Stimulated activated memory B cell treated with anti-CD40 and anti-IgM and Interleukin-4, amounts not matched to agents 10 μg/mL and 1 μg/mL and 100 μg/mL, for 72 hours (primary cell): ENCODE measurements at regions not wholly inside any gene's neighbourhood (a gene's known extent, or its start where the extent isn't known, plus 50 kb on each side); places are given as distances from the start of the nearest gene placed in this dataset.
"Not testable (repeated sequence)": the region's sequence is repeated elsewhere in the genome, so short reads cannot be mapped to it uniquely, and the experiment has no call there.

ENCODE experiments used
- ATAC-seq: fragments of 150-1000 bp; cut with Tn5 transposase; 2 replicates; pipeline ENCODE4 v1.10.0; 2021
- H3K27ac Mint-ChIP-seq: one replicate; pipeline ENCODE4 v1.8.0; 2022; ENCODE audit warnings: mild to moderate bottlenecking, mixed read lengths
- H3K27me3 Mint-ChIP-seq: one replicate; pipeline ENCODE4 v1.8.0; 2022; ENCODE audit warnings: mixed read lengths
- H3K36me3 Mint-ChIP-seq: one replicate; pipeline ENCODE4 v1.8.0; 2022; ENCODE audit warnings: mixed read lengths
- H3K4me1 Mint-ChIP-seq: one replicate; pipeline ENCODE4 v1.8.0; 2022; ENCODE audit warnings: mixed read lengths
- H3K4me3 Mint-ChIP-seq: one replicate; pipeline ENCODE4 v1.8.0; 2022; ENCODE audit warnings: mild to moderate bottlenecking, moderate library complexity, mixed read lengths
- H3K9me3 Mint-ChIP-seq: one replicate; pipeline ENCODE4 v1.8.0; 2022; ENCODE audit warnings: mixed read lengths

DNA sequence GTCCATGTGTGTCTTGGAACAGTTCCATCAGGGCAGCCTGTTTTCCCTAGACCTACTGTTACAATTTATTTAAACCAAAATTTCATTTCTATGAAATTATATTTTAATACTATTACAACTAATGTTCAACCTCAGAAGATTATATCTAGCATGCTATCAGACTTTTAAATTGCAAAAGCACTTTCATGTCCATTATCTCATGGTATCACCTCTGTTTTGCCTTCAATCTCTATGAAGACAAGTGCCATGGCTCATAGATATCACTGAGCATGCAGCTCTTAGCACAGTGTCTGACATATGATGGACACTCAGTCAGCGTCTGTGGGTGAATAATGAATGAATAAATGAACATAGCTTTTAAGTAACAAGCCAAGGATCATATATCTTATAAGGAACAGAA lies 288.8 kb downstream of the RAD51AP2 start:
- H3K4me1 Mint-ChIP-seq, result no peaks in the 10 kb centered on the region
- H3K36me3 Mint-ChIP-seq, result no peaks in the 10 kb centered on the region
- peaks cover 11% of the 10 kb centered on the region for H3K9me3 Mint-ChIP-seq
- H3K27me3 Mint-ChIP-seq, result no peaks in the 10 kb centered on the region
- ATAC-seq, result no peak
- no peak overlapping the region for H3K27ac Mint-ChIP-seq
- H3K4me3 Mint-ChIP-seq, result no peak overlapping the region

DNA sequence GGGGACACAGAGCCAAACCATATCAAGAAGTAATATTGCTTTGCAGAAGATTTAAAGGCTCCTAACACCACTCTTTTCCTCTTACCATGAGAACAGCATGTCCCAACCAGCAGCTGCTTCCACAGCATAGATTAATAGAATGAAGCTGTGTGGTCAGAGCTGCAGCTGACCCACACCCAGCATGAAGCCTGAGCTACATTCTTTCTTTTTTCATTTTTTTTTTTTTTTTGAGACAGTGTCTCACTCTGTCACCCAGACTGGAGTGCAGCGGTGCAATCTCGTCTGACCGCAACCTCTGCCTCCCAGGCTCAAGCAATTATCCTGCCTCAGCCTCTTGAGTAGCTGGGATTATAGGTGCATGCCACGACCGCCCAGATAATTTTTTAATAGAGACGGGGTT lies 289.8 kb downstream of the RAD51AP2 start:
- Mint-ChIP-seq H3K4me1 (no peaks in the 10 kb centered on the region), H3K27ac (no peak overlapping the region), H3K36me3 (no peaks in the 10 kb centered on the region), H3K4me3 (no peak overlapping the region), H3K9me3 (peaks cover 11% of the 10 kb centered on the region), H3K27me3 (no peaks in the 10 kb centered on the region)
- ATAC-seq, result no peak

DNA sequence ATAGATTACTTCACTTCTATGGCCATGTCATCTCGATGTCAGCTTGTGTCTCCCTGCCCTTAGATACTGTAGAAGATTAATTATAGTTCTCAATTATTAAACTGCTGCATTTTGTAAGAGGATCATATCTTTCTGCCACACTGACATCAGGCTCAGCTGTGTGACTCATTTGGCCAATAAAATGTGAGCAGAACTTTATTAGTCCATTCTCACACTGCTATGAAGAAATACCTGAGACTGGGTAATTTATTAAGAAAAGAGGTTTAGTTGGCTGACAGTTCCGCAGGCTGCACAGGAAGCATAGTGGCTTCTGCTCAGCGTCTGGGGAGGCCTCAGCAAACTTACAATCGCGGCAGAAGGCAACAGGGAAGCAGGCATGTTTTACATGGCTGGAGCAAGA lies 290.4 kb downstream of the RAD51AP2 start:
- Mint-ChIP-seq H3K9me3 (peaks cover 6% of the 10 kb centered on the region), H3K4me3 (no peak overlapping the region), H3K27ac (no peak overlapping the region), H3K4me1 (no peaks in the 10 kb centered on the region), H3K36me3 (no peaks in the 10 kb centered on the region), H3K27me3 (no peaks in the 10 kb centered on the region)
- no peak for ATAC-seq

DNA sequence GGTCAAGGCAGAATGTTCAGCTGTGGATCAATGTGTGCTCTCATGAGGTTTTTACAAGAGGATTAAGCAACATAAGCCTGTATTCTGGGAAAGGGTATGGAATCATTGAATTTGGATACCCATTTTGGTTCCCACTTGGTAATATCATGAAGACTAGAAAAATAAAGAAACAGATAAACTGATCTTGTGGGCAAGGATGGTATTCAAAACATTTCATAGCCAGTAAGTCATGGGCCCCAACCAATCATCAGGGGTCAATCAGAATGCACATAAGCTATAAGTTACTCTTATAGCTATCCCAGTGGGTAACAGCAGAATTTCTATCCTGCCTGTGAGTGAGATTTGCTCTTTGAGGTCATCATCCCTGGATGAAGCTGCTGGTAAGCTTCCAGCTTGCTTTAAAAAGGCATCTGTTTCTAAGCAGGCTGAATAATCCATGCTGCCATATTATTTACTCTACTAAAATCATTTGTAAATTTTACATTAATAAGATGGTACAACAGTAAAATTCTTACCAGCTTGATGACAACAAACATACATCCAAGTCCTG lies 291.2 kb downstream of the RAD51AP2 start:
- H3K4me1 Mint-ChIP-seq, result no peaks in the 10 kb centered on the region
- H3K4me3 Mint-ChIP-seq, result no peak overlapping the region
- H3K9me3 Mint-ChIP-seq, result peaks cover 6% of the 10 kb centered on the region
- no peak overlapping the region for H3K27ac Mint-ChIP-seq
- no peak for ATAC-seq
- H3K27me3 Mint-ChIP-seq, result no peaks in the 10 kb centered on the region
- no peaks in the 10 kb centered on the region for H3K36me3 Mint-ChIP-seq

DNA sequence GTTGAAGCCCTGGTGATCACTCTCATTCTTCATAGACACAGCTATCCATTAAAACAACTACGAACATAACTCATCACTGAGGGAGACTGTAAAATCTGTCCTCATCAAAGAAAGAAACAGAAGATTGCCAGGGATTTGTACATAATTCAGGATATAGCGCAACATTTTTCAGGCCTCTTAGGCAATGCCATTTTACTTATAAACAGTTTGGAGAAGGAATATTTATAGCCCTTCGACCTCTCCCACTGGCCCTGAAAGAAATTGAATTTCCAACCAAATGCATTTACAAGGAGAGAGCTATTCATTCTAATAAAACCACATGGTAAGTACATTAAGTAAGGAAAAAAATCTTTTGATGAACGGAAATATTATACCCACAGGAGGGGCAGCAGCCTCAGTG lies 295.0 kb downstream of the RAD51AP2 start:
- ATAC-seq, result no peak

DNA sequence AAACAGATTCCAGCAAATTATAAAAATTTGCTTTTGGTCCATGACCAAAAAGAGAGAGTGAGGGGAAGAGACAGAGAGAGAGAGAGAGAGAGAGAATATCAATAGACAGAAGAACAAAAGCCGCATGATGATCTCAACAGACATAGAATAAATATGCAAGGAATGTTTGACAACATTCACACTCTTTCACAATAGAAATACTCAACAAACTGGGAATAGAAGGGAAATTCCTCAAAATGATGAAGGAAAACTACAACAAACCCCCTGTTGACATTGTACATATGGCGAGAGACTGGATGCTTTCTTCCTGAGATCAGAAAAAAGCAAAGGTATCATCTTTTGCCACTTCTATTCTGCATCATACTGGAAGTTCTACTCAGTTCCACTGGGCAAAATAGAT lies 309.7 kb downstream of the RAD51AP2 start:
- ATAC-seq, result no peak
- peaks cover 4% of the 10 kb centered on the region for H3K9me3 Mint-ChIP-seq
- H3K36me3 Mint-ChIP-seq, result no peaks in the 10 kb centered on the region
- peaks cover 7% of the 10 kb centered on the region for H3K4me1 Mint-ChIP-seq
- no peaks in the 10 kb centered on the region for H3K27me3 Mint-ChIP-seq
- no peak overlapping the region for H3K27ac Mint-ChIP-seq
- H3K4me3 Mint-ChIP-seq, result no peak overlapping the region

More for the DNA sequence above, 295.0 kb downstream of the RAD51AP2 start:
- no peaks in the 10 kb centered on the region for H3K27me3 Mint-ChIP-seq
- H3K36me3 Mint-ChIP-seq, result no peaks in the 10 kb centered on the region
- peaks cover 6% of the 10 kb centered on the region for H3K9me3 Mint-ChIP-seq
- no peak overlapping the region for H3K4me3 Mint-ChIP-seq
- no peaks in the 10 kb centered on the region for H3K4me1 Mint-ChIP-seq
- no peak overlapping the region for H3K27ac Mint-ChIP-seq

DNA sequence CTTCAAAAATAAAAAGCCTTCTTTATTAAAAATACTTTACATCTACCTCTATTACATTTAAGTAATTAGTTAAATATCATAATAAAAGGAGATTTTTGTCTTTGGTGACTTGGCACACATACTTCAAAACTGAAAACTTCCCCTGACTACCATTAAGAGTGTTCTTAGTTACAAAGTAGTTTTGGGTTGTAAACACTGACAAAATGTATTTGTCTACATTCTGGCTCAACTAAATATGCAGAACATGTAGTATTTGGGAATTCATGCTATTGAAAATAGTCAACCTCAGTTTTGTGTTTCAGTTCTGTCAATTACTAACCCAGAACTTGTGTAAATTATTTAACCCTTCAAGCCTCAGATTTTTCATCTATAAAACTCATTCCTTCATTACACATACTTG lies 311.5 kb downstream of the RAD51AP2 start:
- H3K27me3 Mint-ChIP-seq, result no peaks in the 10 kb centered on the region
- H3K27ac Mint-ChIP-seq, result no peak overlapping the region
- H3K4me3 Mint-ChIP-seq, result no peak overlapping the region
- H3K4me1 Mint-ChIP-seq, result peaks cover 19% of the 10 kb centered on the region
- ATAC-seq, result no peak
- H3K36me3 Mint-ChIP-seq, result no peaks in the 10 kb centered on the region
- H3K9me3 Mint-ChIP-seq, result peaks cover 4% of the 10 kb centered on the region

DNA sequence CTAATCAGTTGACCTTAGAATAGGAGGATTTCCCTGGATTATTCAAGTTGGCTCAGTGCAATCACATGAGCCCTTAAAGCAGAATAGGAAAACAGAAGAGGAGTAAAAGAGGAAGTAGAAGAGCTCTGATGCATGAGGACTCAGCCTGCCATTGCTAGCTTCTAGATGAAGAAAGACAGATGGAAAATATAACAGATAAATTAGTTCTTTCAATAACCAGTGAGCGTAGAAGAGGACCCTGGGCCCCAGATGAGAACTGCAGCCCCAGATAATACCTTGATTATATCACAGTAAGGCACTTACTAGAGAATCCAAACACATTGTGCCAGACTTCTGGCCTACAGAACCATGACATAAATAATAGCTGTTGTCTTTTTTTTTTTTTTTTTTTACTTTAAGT lies 314.0 kb downstream of the RAD51AP2 start:
- H3K36me3 Mint-ChIP-seq, H3K27me3 Mint-ChIP-seq, H3K9me3 Mint-ChIP-seq, H3K4me3 Mint-ChIP-seq: not testable (repeated sequence)
- Mint-ChIP-seq H3K27ac (peak overlapping the region; percentile 72), H3K4me1 (peaks cover 19% of the 10 kb centered on the region)
- peak; percentile 34 for ATAC-seq

DNA sequence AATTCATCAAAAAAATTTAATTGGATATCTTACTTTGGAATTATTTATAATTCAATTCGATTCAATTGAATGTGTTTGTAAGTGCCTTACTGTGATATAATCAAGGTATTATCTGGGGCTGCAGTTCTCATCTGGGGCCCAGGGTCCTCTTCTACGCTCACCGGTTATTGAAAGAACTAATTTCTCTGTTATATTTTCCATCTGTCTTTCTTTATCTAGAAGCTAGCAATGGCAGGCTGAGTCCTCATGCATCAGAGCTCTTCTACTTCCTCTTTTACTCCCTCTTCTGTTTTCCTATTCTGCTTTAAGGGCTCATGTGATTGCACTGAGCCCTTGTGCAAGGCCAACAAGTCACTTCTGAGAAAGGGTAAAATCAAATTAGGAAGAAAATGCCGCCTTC lies 315.6 kb downstream of the RAD51AP2 start:
- H3K27me3 Mint-ChIP-seq, H3K36me3 Mint-ChIP-seq, H3K9me3 Mint-ChIP-seq, H3K4me3 Mint-ChIP-seq: not testable (repeated sequence)
- Mint-ChIP-seq H3K4me1 (peaks cover 19% of the 10 kb centered on the region), H3K27ac (peak overlapping the region; percentile 72)
- ATAC-seq, result peak; percentile 97

DNA sequence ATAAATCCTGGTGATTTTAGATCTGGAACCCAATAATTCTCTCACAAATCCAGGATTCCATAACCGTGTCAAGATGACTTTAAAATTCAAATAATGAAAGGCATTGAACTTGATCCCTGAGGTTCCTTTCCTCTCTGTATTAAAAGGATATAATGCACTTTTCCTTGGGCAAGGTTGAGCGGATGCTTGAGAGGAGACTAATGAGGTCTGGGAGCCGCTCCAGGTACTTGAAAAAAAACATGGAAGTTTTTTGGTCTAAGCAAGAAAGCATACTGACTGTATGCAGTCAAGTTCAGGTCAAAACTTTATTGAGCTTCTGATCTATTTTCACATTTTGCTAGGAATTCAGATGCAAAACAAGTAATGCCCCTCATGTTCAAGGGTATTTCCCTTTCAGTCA lies 318.5 kb downstream of the RAD51AP2 start:
- no peaks in the 10 kb centered on the region for H3K27me3 Mint-ChIP-seq
- H3K4me3 Mint-ChIP-seq, result no peak overlapping the region
- ATAC-seq, result no peak
- no peaks in the 10 kb centered on the region for H3K36me3 Mint-ChIP-seq
- H3K9me3 Mint-ChIP-seq, result no peaks in the 10 kb centered on the region
- no peak overlapping the region for H3K27ac Mint-ChIP-seq
- H3K4me1 Mint-ChIP-seq, result peaks cover 19% of the 10 kb centered on the region

DNA sequence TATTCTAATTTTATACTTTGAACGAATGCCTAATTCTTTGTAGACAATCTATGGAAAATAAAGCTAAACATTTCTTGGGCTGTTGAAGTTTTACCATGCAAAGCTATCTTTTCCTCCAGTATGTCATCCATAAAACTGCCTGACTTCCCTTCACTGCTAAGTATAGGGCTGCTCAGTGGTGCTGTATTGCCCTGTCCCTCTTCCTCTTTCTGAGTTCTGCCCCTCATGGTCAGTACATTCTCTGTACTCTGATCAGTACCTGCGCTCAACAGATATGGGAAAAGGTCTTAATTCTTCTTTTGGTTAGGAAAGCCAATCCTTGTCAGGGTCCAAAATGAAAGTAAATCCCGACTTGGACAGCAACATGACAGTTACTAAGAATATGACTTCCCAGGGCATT lies 321.9 kb downstream of the RAD51AP2 start:
- Mint-ChIP-seq H3K9me3 (no peaks in the 10 kb centered on the region), H3K4me1 (peaks cover 2% of the 10 kb centered on the region), H3K27ac (no peak overlapping the region), H3K36me3 (no peaks in the 10 kb centered on the region), H3K27me3 (no peaks in the 10 kb centered on the region), H3K4me3 (no peak overlapping the region)
- ATAC-seq, result no peak

DNA sequence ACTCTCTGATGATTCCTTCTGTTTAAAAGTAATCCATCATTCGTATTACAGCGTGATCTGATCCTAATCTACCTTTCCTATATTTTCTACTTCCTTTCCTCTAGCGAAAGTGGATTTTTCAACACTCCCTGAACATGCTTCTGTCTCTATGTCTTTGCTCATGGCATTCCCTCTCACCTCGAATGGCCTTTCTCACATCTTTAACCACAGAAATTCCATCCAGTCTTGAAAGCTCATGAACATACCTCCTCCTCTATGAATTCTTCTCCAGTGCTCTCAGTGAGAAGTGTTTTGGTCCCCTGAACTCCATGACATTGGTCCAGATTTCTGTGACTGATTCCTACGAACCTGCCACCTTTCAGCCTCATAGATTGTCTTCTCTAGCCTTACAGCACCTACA lies 323.2 kb downstream of the RAD51AP2 start:
- ATAC-seq, result no peak
- H3K4me3 Mint-ChIP-seq, result no peak overlapping the region
- H3K9me3 Mint-ChIP-seq, result no peaks in the 10 kb centered on the region
- no peaks in the 10 kb centered on the region for H3K36me3 Mint-ChIP-seq
- no peak overlapping the region for H3K27ac Mint-ChIP-seq
- H3K27me3 Mint-ChIP-seq, result no peaks in the 10 kb centered on the region
- peaks cover 16% of the 10 kb centered on the region for H3K4me1 Mint-ChIP-seq

DNA sequence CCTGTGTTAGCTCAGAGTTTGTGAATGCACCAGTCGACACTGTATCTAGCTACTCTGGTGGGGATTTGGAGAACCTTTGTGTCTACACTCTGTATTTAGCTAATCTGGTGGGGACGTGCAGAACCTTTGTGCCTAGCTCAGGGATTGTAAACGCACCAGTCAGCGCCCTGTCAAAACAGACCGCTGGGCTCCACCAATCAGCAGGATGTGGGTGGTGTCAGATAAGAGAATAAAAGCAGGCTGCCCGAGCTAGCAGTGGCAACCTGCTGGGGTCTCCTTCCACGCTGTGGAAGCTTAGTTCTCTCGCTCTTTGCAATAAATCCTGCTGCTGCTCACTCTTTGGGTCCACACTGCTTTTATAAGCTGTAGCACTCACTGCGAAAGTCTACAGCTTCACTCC lies 324.2 kb downstream of the RAD51AP2 start:
- no peaks in the 10 kb centered on the region for H3K27me3 Mint-ChIP-seq
- H3K27ac Mint-ChIP-seq, result no peak overlapping the region
- ATAC-seq, result no peak
- no peak overlapping the region for H3K4me3 Mint-ChIP-seq
- peaks cover 16% of the 10 kb centered on the region for H3K4me1 Mint-ChIP-seq
- H3K9me3 Mint-ChIP-seq, result no peaks in the 10 kb centered on the region
- no peaks in the 10 kb centered on the region for H3K36me3 Mint-ChIP-seq

DNA sequence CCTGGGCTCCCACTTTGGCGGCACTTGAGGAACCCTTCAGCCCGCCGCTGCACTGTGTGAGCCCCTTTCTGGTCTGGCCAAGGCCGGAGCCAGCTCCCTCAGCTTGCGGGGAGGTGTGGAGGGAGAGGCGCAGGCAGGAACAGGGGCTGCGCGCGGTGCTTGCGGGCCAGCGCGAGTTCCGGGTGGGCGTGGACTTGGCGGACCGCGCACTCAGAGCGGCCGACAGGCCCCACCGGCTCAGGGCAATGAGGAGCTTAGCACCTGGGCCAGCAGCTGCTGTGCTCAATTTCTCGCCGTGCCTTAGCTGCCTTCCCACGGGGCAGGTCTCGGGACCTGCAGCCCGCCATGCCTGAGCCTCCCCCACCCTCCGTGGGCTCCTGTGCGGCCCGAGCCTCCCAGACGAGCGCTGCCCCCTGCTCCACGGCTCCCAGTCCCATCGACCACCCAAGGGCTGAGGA lies 324.8 kb downstream of the RAD51AP2 start:
- peaks cover 16% of the 10 kb centered on the region for H3K4me1 Mint-ChIP-seq
- not testable (repeated sequence) for H3K4me3 Mint-ChIP-seq, H3K9me3 Mint-ChIP-seq, H3K36me3 Mint-ChIP-seq, ATAC-seq, H3K27me3 Mint-ChIP-seq, H3K27ac Mint-ChIP-seq

DNA sequence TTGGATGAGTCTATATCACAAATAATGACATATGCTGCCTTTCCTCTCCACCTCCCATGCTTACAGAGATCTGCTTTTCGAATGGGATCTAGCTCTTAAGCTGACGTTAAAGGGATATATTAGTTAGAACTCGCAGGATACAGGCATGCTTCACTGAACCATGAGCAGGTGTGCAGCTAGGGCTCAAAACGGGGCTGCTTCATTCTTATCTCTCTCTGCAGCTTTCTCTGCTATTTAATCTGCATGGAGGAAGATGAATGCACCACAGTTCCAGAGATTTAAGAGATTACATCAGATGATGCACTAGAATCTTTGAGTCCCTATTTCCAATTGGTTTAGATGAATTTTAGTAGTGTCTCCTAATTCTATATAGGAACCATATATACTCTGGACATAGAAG lies 327.0 kb downstream of the RAD51AP2 start:
- Mint-ChIP-seq H3K9me3 (no peaks in the 10 kb centered on the region), H3K4me3 (no peak overlapping the region), H3K4me1 (peaks cover 16% of the 10 kb centered on the region), H3K27me3 (no peaks in the 10 kb centered on the region), H3K36me3 (no peaks in the 10 kb centered on the region), H3K27ac (no peak overlapping the region)
- no peak for ATAC-seq

DNA sequence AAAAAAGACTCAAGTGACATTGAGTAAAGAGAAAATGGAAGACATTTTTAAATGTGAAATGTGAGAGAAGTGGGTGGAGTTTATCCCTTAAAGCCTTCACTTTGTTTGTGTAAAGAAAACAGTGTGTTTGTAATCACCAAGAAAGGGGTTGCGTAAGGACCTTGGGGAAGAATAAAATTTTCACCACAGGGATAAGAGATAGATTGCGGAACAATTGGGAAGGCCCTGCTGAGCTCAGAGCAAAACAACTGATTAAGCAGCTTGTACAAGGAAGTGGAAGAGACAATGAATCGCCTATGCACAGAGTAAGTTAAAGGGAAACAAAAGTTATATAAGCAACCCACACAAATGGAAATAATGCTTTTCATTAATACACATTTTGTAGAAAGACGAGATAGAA lies 327.7 kb downstream of the RAD51AP2 start:
- ATAC-seq, result no peak
- H3K4me1 Mint-ChIP-seq, result peaks cover 16% of the 10 kb centered on the region
- no peak overlapping the region for H3K4me3 Mint-ChIP-seq
- H3K36me3 Mint-ChIP-seq, result no peaks in the 10 kb centered on the region
- no peak overlapping the region for H3K27ac Mint-ChIP-seq
- H3K9me3 Mint-ChIP-seq, result no peaks in the 10 kb centered on the region
- H3K27me3 Mint-ChIP-seq, result no peaks in the 10 kb centered on the region

DNA sequence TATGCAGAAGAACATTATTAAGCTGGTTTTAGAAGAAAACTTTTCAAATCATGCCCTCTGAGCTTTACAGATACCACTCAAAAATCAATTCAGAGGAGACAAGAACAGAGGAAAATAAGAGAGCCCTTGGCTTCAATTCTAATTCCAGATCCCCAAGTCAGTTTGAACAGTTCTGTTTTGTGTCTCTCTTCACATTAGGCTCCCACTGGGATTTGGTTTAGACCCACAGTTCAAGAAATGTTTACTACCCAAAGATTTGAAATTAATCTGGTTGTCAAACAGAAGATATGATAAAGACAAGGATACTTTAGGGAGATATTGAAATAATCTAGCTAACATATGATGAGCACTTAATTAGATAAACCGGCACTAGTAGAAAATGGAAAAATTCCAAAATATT lies 329.5 kb downstream of the RAD51AP2 start:
- no peaks in the 10 kb centered on the region for H3K27me3 Mint-ChIP-seq

More for the DNA sequence above, 329.5 kb downstream of the RAD51AP2 start:
- no peaks in the 10 kb centered on the region for H3K9me3 Mint-ChIP-seq
- no peaks in the 10 kb centered on the region for H3K36me3 Mint-ChIP-seq
- peaks cover 16% of the 10 kb centered on the region for H3K4me1 Mint-ChIP-seq
- H3K27ac Mint-ChIP-seq, result no peak overlapping the region
- no peak overlapping the region for H3K4me3 Mint-ChIP-seq
- ATAC-seq, result no peak
